Endothelial cell of umbilical vein (primary cell): ENCODE measurements at regions not wholly inside any gene's neighbourhood (a gene's known extent, or its start where the extent isn't known, plus 50 kb on each side); places are given as distances from the start of the nearest gene placed in this dataset.

Experiments
- EZH2 ChIP-seq: IDR thresholded peaks from 2 replicates; pipeline ENCODE4 v1.6.1; 2012; ENCODE audit warnings: borderline replicate concordance, low read depth, mild to moderate bottlenecking, moderate library complexity, low read length, inconsistent platforms; ENCODE audit not compliant: severe bottlenecking
- GATA2 ChIP-seq: IDR thresholded peaks from 2 replicates; pipeline ENCODE4 v1.7.0; 2011; ENCODE audit warnings: low read depth, mild to moderate bottlenecking, moderate library complexity, mixed read lengths, low read length; ENCODE audit not compliant: insufficient read length, insufficient read depth
- POLR2A ChIP-seq: IDR thresholded peaks from 2 replicates; pipeline ENCODE4 v1.6.1; 2012; ENCODE audit warnings: low read depth, mild to moderate bottlenecking, control low read depth, low read length
- TF ChIP-seq, protein P1 (sequence below): IDR thresholded peaks from 2 replicates; pipeline ENCODE4 v1.6.1; 2011; ENCODE audit not compliant: insufficient read depth, insufficient read length
- TF ChIP-seq, protein P2 (sequence below), 2 donors: IDR thresholded peaks; 1 replicate in 1 of 2; 2 replicates in 1 of 2; pipeline ENCODE4 v1.5.1; 2011; ENCODE audit warnings: low read length in 2 of 2, mild to moderate bottlenecking in 2 of 2, moderate library complexity in 2 of 2, control low read depth in 1 of 2, inconsistent platforms in 1 of 2, low read depth in 1 of 2; ENCODE audit not compliant: insufficient read depth in 1 of 2; ENCODE audit errors: extremely low read depth in 1 of 2

DNA sequence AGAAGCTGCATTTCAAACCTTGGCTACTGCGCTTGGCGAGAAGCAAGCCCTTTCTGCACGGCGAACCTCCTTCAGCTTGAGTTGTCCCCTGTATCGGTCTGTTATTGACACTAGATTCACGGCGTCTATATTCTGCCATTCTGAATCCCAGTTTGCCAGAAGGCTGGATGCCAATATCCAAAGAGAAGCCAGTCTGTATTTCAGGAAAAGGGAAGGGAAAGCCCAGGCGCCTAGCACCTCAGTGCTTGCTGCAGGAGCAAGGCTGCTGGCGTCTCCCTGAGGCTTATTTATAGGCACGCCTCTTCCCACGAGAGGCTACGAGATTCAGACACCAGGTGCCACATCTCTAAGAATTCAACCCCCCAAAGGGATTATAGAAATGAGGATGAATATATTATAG is 89.6 kb upstream of the CDH4 start:
- TF ChIP-seq, protein P1, sequence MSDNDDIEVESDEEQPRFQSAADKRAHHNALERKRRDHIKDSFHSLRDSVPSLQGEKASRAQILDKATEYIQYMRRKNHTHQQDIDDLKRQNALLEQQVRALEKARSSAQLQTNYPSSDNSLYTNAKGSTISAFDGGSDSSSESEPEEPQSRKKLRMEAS: no peak
- TF ChIP-seq, protein P2, sequence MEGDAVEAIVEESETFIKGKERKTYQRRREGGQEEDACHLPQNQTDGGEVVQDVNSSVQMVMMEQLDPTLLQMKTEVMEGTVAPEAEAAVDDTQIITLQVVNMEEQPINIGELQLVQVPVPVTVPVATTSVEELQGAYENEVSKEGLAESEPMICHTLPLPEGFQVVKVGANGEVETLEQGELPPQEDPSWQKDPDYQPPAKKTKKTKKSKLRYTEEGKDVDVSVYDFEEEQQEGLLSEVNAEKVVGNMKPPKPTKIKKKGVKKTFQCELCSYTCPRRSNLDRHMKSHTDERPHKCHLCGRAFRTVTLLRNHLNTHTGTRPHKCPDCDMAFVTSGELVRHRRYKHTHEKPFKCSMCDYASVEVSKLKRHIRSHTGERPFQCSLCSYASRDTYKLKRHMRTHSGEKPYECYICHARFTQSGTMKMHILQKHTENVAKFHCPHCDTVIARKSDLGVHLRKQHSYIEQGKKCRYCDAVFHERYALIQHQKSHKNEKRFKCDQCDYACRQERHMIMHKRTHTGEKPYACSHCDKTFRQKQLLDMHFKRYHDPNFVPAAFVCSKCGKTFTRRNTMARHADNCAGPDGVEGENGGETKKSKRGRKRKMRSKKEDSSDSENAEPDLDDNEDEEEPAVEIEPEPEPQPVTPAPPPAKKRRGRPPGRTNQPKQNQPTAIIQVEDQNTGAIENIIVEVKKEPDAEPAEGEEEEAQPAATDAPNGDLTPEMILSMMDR (IDR thresholded peaks at IDR 0.05; ENCODE audit: extremely low read depth in 1 of 2, insufficient read depth in 1 of 2, low read depth in 1 of 2, low read length in 2 of 2): no peak
- TF ChIP-seq POLR2A (no peak), GATA2 (no peak), EZH2 (no peak)
